ENCODE measurements at regions not wholly inside any gene's neighbourhood (a gene's known extent, or its start where the extent isn't known, plus 50 kb on each side); places are given as distances from the start of the nearest gene placed in this dataset.
"Not testable (repeated sequence)": the region's sequence is repeated elsewhere in the genome, so short reads cannot be mapped to it uniquely, and the experiment has no call there.

DNA sequence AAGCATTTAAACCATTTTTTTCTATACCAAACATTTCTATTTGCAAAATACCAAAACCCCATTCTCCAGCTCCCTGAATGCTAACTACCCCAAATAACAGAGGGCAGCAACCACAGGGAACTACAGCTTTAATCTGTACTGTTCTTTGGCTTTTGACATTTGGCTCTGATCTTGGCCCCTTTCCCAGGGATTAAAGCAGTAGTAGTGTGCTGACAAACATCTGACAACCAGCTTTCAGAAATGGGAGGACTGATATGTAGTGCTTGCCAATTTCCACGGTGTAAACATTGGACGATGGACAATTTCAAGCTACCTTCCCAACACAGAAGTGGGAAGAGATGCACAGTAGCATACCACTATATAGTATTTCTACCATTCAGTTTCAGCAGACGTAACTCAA, 88.4 kb upstream of the TEAD1 start:
- no peaks in the 10 kb centered on the region for H3K27me3 Mint-ChIP-seq (ENCODE audit: unreplicated experiment)
- H3K36me3 Mint-ChIP-seq (ENCODE audit: low read depth, unreplicated experiment): no peaks in the 10 kb centered on the region
- H3K4me3 Mint-ChIP-seq (ENCODE audit: unreplicated experiment): no peak overlapping the region
- no peak overlapping the region for H3K27ac Mint-ChIP-seq (ENCODE audit: unreplicated experiment)
- TF ChIP-seq, protein P1, sequence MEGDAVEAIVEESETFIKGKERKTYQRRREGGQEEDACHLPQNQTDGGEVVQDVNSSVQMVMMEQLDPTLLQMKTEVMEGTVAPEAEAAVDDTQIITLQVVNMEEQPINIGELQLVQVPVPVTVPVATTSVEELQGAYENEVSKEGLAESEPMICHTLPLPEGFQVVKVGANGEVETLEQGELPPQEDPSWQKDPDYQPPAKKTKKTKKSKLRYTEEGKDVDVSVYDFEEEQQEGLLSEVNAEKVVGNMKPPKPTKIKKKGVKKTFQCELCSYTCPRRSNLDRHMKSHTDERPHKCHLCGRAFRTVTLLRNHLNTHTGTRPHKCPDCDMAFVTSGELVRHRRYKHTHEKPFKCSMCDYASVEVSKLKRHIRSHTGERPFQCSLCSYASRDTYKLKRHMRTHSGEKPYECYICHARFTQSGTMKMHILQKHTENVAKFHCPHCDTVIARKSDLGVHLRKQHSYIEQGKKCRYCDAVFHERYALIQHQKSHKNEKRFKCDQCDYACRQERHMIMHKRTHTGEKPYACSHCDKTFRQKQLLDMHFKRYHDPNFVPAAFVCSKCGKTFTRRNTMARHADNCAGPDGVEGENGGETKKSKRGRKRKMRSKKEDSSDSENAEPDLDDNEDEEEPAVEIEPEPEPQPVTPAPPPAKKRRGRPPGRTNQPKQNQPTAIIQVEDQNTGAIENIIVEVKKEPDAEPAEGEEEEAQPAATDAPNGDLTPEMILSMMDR (IDR thresholded peaks at IDR 0.05; ENCODE audit: unreplicated experiment): no peak
- peaks cover 31% of the 10 kb centered on the region for H3K4me1 Mint-ChIP-seq (ENCODE audit: unreplicated experiment)
- DNase-seq (ENCODE audit: low spot score): no peak
- no peaks in the 10 kb centered on the region for H3K9me3 Mint-ChIP-seq (ENCODE audit: unreplicated experiment)

GRCh38 chr11:12587333-12587991, 86.8 kb upstream of the TEAD1 start:
- peak; percentile 8 for DNase-seq (ENCODE audit: low spot score)
- H3K27me3 Mint-ChIP-seq (ENCODE audit: unreplicated experiment): no peaks in the 10 kb centered on the region
- H3K27ac Mint-ChIP-seq (ENCODE audit: unreplicated experiment): peak overlapping the region; percentile 67
- TF ChIP-seq, protein P1 (IDR thresholded peaks at IDR 0.05; ENCODE audit: unreplicated experiment): no peak
- peaks cover 25% of the 10 kb centered on the region for H3K4me1 Mint-ChIP-seq (ENCODE audit: unreplicated experiment)
- H3K9me3 Mint-ChIP-seq (ENCODE audit: unreplicated experiment): no peaks in the 10 kb centered on the region
- no peaks in the 10 kb centered on the region for H3K36me3 Mint-ChIP-seq (ENCODE audit: low read depth, unreplicated experiment)
- no peak overlapping the region for H3K4me3 Mint-ChIP-seq (ENCODE audit: unreplicated experiment)

- Mint-ChIP-seq H3K27ac (ENCODE audit: unreplicated experiment) (no peak overlapping the region), H3K4me1 (ENCODE audit: unreplicated experiment) (peaks cover 14% of the 10 kb centered on the region), H3K36me3 (ENCODE audit: low read depth, unreplicated experiment) (no peaks in the 10 kb centered on the region), H3K27me3 (ENCODE audit: unreplicated experiment) (no peaks in the 10 kb centered on the region), H3K9me3 (ENCODE audit: unreplicated experiment) (no peaks in the 10 kb centered on the region), H3K4me3 (ENCODE audit: unreplicated experiment) (no peak overlapping the region)
- TF ChIP-seq, protein P1 (IDR thresholded peaks at IDR 0.05; ENCODE audit: unreplicated experiment): no peak
- DNase-seq (ENCODE audit: low spot score): no peak
Measured at GRCh38 chr11:12591706-12592105, 82.5 kb upstream of the TEAD1 start.

- H3K9me3 Mint-ChIP-seq (ENCODE audit: unreplicated experiment): no peaks in the 10 kb centered on the region
- DNase-seq (ENCODE audit: low spot score): no peak
- H3K36me3 Mint-ChIP-seq (ENCODE audit: low read depth, unreplicated experiment): no peaks in the 10 kb centered on the region
- no peaks in the 10 kb centered on the region for H3K27me3 Mint-ChIP-seq (ENCODE audit: unreplicated experiment)
- peaks cover 8% of the 10 kb centered on the region for H3K4me1 Mint-ChIP-seq (ENCODE audit: unreplicated experiment)
- TF ChIP-seq, protein P1 (IDR thresholded peaks at IDR 0.05; ENCODE audit: unreplicated experiment): no peak
- no peak overlapping the region for H3K27ac Mint-ChIP-seq (ENCODE audit: unreplicated experiment)
- no peak overlapping the region for H3K4me3 Mint-ChIP-seq (ENCODE audit: unreplicated experiment)
Measured at GRCh38 chr11:12592283-12592682, 81.9 kb upstream of the TEAD1 start.

DNA sequence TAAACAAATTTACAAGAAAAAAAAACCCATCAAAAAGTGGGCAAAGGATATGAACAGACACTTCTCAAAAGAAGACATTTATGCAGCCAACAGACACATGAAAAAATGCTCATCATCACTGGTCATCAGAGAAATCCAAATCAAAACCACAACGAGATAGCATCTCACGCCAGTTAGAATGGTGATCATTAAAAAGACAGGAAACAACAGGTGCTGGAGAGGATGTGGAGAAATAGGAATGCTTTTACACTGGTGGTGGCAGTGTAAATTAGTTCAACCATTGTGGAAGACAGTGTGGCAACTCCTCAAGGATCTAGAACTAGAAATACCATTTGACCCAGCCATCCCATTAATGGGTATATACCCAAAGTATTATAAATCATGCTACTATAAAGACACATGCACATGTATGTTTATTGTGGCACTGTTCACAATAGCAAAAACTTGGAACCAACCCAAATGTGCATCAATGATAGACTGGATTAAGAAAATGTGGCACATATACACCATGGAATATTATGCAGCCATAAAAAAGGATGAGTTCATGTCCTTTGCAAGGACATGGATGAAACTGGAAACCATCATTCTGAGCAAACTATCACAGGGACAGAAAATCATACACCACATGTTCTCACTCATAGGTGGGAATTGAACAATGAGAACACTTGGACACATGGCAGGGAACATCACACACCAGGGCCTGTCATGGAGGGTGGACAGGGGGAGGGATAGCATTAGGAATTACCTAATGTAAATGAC, 79.0 kb upstream of the TEAD1 start:
- H3K36me3 Mint-ChIP-seq (ENCODE audit: low read depth, unreplicated experiment); H3K27ac Mint-ChIP-seq (ENCODE audit: unreplicated experiment); H3K4me3 Mint-ChIP-seq (ENCODE audit: unreplicated experiment); H3K9me3 Mint-ChIP-seq (ENCODE audit: unreplicated experiment); H3K27me3 Mint-ChIP-seq (ENCODE audit: unreplicated experiment); DNase-seq (ENCODE audit: low spot score): not testable (repeated sequence)
- H3K4me1 Mint-ChIP-seq (ENCODE audit: unreplicated experiment): peaks cover 16% of the 10 kb centered on the region
